ENCODE measurements at regions not wholly inside any gene's neighbourhood (a gene's known extent, or its start where the extent isn't known, plus 50 kb on each side); places are given as distances from the start of the nearest gene placed in this dataset.

DNA sequence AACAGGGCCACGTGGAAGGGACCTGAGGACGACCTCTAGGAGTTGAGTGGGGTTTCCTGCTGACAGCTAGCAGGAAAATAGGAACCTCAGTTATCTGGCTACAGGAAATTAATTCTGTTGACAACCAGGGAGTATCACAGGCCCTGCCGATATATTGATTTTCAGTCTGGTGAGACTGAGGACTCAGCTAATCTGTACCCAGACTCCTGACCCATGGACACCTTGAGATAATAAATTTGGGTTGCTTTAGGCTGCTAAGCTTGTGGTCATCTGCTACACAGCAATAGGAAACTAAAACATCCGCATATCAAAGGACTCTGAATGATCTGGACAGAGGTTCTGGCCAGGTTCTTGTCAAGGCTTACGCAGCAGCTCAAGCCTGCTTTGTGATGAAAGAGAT lies 80.8 kb upstream of the CNEP1R1 start:
- DNase-seq, result no peak
- no peaks in the 10 kb centered on the region for H3K36me3 ChIP-seq (replicated peaks in 1 of 2; ENCODE audit: control insufficient read depth in 1 of 2, insufficient read depth in 2 of 2, low read length in 2 of 2)
- Mint-ChIP-seq H3K27me3 (ENCODE audit: low read depth in 3 of 3) (peaks cover 3 to 6% (median 6%) of the 10 kb centered on the region in 3 donors), H3K9me3 (peaks cover 0 to 1% (median 0%) of the 10 kb centered on the region in 7 donors), H3K4me1 (no peaks in the 10 kb centered on the region), H3K27ac (no peak overlapping the region), H3K4me3 (no peak overlapping the region), H3K36me3 (no peaks in the 10 kb centered on the region)
- intact Hi-C loops (cut with micrococcal nuclease), result no loop called here
- 41% methylated on average over 3 of the region's 5 CpGs for WGBS (ENCODE audit: insufficient coverage)
- no peaks in the 10 kb centered on the region for H3K27me3 ChIP-seq (ENCODE audit: control insufficient read depth in 2 of 2, insufficient read depth in 2 of 2, low read length in 2 of 2)
- H3K9me3 ChIP-seq (replicated peaks in 1 of 2; ENCODE audit: control insufficient read depth in 1 of 2, insufficient read depth in 1 of 2, low read length in 2 of 2), result no peaks in the 10 kb centered on the region
- TF ChIP-seq CTCF (IDR thresholded peaks at IDR 0.05), result no peak
- no peak overlapping the region for H2AFZ ChIP-seq (ENCODE audit: insufficient read depth, low read depth, low read length, poor library complexity, severe bottlenecking)
- H3K27ac ChIP-seq (ENCODE audit: low read depth in 1 of 2, low read length in 2 of 2), result no peak overlapping the region
- no peak overlapping the region for H3K4me3 ChIP-seq (replicated peaks in 1 of 3; ENCODE audit: low read depth in 2 of 3, low read length in 3 of 3)
- no peak overlapping the region for H3K9ac ChIP-seq (ENCODE audit: insufficient read depth, low read length, poor library complexity, severe bottlenecking)
- H3K4me1 ChIP-seq (ENCODE audit: control insufficient read depth in 1 of 2, insufficient read depth in 2 of 2, low read length in 2 of 2), result no peaks in the 10 kb centered on the region
- H3K79me2 ChIP-seq (ENCODE audit: insufficient read depth, low read length), result no peaks in the 10 kb centered on the region
- no peak overlapping the region for H3K4me2 ChIP-seq (replicated peaks; ENCODE audit: extremely low read depth, low read length, poor library complexity, severe bottlenecking)
- no peaks in the 10 kb centered on the region for H4K20me1 ChIP-seq (ENCODE audit: insufficient read depth, low read length)

- H3K27ac ChIP-seq (ENCODE audit: low read depth in 1 of 2, low read length in 2 of 2), result no peak overlapping the region
- H3K9me3 ChIP-seq (replicated peaks in 1 of 2; ENCODE audit: control insufficient read depth in 1 of 2, insufficient read depth in 1 of 2, low read length in 2 of 2), result no peaks in the 10 kb centered on the region
- H3K27me3 ChIP-seq (ENCODE audit: control insufficient read depth in 2 of 2, insufficient read depth in 2 of 2, low read length in 2 of 2), result no peaks in the 10 kb centered on the region
- Mint-ChIP-seq H3K27me3 (ENCODE audit: low read depth in 3 of 3) (peaks cover 1 to 9% (median 3%) of the 10 kb centered on the region in 3 donors), H3K27ac (no peak overlapping the region), H3K4me3 (no peak overlapping the region), H3K4me1 (no peaks in the 10 kb centered on the region), H3K36me3 (no peaks in the 10 kb centered on the region), H3K9me3 (peaks cover 0 to 1% (median 0%) of the 10 kb centered on the region in 7 donors)
- H3K4me2 ChIP-seq (replicated peaks; ENCODE audit: extremely low read depth, low read length, poor library complexity, severe bottlenecking), result no peak overlapping the region
- H3K4me1 ChIP-seq (ENCODE audit: control insufficient read depth in 1 of 2, insufficient read depth in 2 of 2, low read length in 2 of 2), result no peaks in the 10 kb centered on the region
- no peaks in the 10 kb centered on the region for H3K79me2 ChIP-seq (ENCODE audit: insufficient read depth, low read length)
- no peaks in the 10 kb centered on the region for H3K36me3 ChIP-seq (replicated peaks in 1 of 2; ENCODE audit: control insufficient read depth in 1 of 2, insufficient read depth in 2 of 2, low read length in 2 of 2)
- H4K20me1 ChIP-seq (ENCODE audit: insufficient read depth, low read length), result no peaks in the 10 kb centered on the region
- intact Hi-C loops (cut with micrococcal nuclease), result no loop called here
- no peak overlapping the region for H3K9ac ChIP-seq (ENCODE audit: insufficient read depth, low read length, poor library complexity, severe bottlenecking)
- no peak overlapping the region for H3K4me3 ChIP-seq (replicated peaks in 1 of 3; ENCODE audit: low read depth in 2 of 3, low read length in 3 of 3)
- H2AFZ ChIP-seq (ENCODE audit: insufficient read depth, low read depth, low read length, poor library complexity, severe bottlenecking), result no peak overlapping the region
- 97% methylated on average over 5 of the region's 7 CpGs for WGBS (ENCODE audit: insufficient coverage)
- TF ChIP-seq CTCF (IDR thresholded peaks at IDR 0.05), result no peak
- no peak for DNase-seq
Measured at GRCh38 chr16:49947907-49948678, 76.9 kb upstream of the CNEP1R1 start.

Measured in CD14-positive monocyte (primary cell).